ENCODE measurements at regions not wholly inside any gene's neighbourhood (a gene's known extent, or its start where the extent isn't known, plus 50 kb on each side); places are given as distances from the start of the nearest gene placed in this dataset.

DNA sequence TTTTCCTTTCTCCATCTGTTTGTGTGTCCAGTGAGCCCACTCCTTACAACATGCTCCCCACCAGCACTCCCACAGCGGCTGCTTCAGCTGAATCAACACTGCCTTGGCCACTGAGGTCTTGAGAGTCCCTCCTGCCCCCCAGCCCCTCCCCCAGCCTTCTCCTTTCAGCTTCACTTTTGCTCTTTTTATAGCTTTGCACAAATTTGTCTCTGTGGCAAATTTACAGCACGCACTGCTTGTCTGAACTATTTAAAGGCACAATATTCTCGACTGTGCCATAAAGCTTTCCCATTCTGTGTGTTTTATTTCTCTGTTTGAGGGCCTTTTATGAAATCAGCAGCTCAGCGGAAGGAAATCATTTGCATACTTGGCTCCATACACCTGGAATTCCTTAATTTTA, 579.3 kb downstream of the TOX3 start:
- CTCF ChIA-PET = interaction anchor here (0.5 kb wide), 1 partner anchor 176 kb away, joined by 3 read pairs; no protein-coding TSS in a partner anchor
- H3K4me3 ChIP-seq (ENCODE audit: low read depth, low read length) = no peak overlapping the region
- no peak for DNase-seq (ENCODE audit: low read depth)
- TF ChIP-seq, protein P1, sequence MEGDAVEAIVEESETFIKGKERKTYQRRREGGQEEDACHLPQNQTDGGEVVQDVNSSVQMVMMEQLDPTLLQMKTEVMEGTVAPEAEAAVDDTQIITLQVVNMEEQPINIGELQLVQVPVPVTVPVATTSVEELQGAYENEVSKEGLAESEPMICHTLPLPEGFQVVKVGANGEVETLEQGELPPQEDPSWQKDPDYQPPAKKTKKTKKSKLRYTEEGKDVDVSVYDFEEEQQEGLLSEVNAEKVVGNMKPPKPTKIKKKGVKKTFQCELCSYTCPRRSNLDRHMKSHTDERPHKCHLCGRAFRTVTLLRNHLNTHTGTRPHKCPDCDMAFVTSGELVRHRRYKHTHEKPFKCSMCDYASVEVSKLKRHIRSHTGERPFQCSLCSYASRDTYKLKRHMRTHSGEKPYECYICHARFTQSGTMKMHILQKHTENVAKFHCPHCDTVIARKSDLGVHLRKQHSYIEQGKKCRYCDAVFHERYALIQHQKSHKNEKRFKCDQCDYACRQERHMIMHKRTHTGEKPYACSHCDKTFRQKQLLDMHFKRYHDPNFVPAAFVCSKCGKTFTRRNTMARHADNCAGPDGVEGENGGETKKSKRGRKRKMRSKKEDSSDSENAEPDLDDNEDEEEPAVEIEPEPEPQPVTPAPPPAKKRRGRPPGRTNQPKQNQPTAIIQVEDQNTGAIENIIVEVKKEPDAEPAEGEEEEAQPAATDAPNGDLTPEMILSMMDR (IDR thresholded peaks at IDR 0.05; ENCODE audit: insufficient read depth, low read depth, low read length) = no peak
- no peaks in the 10 kb centered on the region for H3K36me3 ChIP-seq (ENCODE audit: control insufficient read depth, insufficient read depth, low read length)
- POLR2A ChIA-PET = no interaction called here
- no peaks in the 10 kb centered on the region; the same call in 1 of the 2 replicates for H3K27me3 ChIP-seq (ENCODE audit: control insufficient read depth, insufficient read depth, low read length)

DNA sequence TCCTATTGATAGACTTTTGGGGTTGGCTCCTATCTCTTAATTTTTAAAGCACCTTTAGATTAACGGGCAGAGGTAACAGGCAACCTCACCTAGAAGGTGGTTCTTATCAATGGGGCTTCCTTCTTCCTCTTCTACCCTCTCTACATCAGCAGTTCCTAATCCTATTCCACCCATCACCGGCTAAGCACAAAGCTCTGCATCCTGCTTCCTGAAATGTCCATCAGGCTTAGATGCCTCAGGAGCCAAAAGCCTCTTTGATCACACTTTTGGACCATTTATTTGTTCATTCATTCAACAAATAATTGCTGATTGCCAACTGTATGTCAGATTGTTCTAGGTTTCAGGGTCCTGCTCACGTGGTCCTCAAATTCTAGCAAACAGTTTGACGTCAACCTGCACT, 586.0 kb downstream of the TOX3 start:
- CTCF ChIA-PET = no interaction called here
- Histone ChIP-seq H3K27me3 (ENCODE audit: control insufficient read depth, insufficient read depth, low read length) (no peaks in the 10 kb centered on the region; the same call in 1 of the 2 replicates), H3K4me3 (ENCODE audit: low read depth, low read length) (no peak overlapping the region), H3K36me3 (ENCODE audit: control insufficient read depth, insufficient read depth, low read length) (no peaks in the 10 kb centered on the region)
- POLR2A ChIA-PET = no interaction called here
- DNase-seq (ENCODE audit: low read depth) = no peak
- TF ChIP-seq, protein P1 (IDR thresholded peaks at IDR 0.05; ENCODE audit: insufficient read depth, low read depth, low read length) = no peak

DNA sequence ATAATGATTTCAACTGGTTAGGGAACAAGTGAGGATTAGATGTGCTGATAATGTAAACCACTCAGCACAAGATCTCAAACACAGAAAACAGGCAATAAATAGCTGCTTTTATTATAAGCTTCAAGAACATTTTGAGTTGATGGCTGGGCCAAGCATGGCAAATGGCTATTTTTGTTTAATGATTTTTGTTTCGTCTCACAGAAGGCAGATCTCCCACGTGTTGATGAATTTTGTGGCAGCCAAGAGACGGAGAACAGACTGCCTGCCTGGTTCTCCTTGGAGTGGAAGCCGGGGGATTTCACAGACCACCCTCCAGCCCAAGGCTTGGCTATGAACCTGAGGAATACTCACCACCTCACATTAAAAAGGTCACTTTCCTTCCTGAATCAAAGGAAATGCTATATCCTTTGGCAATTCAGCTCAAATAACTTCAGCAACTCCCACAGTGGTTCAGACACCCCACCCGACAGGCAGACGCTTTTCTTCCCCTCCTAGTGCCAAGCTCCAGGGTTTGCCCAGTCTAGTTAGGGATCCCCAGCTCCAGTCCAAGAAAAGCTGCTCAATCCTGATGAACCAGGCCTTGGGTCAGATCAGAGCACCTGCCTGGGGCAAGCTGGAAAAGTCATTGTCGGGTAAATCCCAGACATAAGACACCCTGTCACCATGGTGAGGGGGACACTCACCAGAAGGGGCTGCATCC, 593.5 kb downstream of the TOX3 start:
- CTCF ChIA-PET = interaction anchor here (0.6 to 0.9 kb wide), 2 partner anchors 15 to 135 kb away, joined by 3 read pairs; no protein-coding TSS in a partner anchor

DNA sequence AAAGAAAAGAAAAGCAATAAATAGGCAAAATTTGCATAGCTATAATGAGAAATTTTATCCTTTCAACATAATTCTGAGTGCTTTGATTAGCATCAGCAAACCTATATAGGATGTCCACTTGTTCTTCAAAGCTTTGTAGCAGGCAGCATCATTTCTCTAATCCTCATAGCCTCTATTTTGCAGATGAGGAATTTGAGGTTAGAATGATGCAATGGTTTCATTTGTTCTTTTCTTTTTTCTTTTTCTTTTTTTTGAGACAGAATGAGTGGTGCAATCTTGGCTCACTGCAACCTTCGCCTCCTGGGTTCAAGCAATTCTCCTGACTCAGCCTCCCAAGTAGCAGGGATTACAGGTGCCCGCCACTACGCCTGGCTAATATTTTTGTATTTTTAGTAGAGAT, 594.4 kb downstream of the TOX3 start:
- no peak for DNase-seq (ENCODE audit: low read depth)
- H3K36me3 ChIP-seq (ENCODE audit: control insufficient read depth, insufficient read depth, low read length) = no peaks in the 10 kb centered on the region
- ChIA-PET CTCF (no interaction called here), POLR2A (no interaction called here)
- TF ChIP-seq, protein P1 (IDR thresholded peaks at IDR 0.05; ENCODE audit: insufficient read depth, low read depth, low read length) = no peak
- H3K27me3 ChIP-seq (ENCODE audit: control insufficient read depth, insufficient read depth, low read length) = no peaks in the 10 kb centered on the region
- no peak overlapping the region for H3K4me3 ChIP-seq (ENCODE audit: low read depth, low read length)

More for the DNA sequence above, 593.5 kb downstream of the TOX3 start:
- H3K27me3 ChIP-seq (ENCODE audit: control insufficient read depth, insufficient read depth, low read length) = no peaks in the 10 kb centered on the region
- no peak for DNase-seq (ENCODE audit: low read depth)
- no peaks in the 10 kb centered on the region for H3K36me3 ChIP-seq (ENCODE audit: control insufficient read depth, insufficient read depth, low read length)
- H3K4me3 ChIP-seq (ENCODE audit: low read depth, low read length) = no peak overlapping the region
- POLR2A ChIA-PET = no interaction called here
- TF ChIP-seq, protein P1 (IDR thresholded peaks at IDR 0.05; ENCODE audit: insufficient read depth, low read depth, low read length) = no peak

DNA sequence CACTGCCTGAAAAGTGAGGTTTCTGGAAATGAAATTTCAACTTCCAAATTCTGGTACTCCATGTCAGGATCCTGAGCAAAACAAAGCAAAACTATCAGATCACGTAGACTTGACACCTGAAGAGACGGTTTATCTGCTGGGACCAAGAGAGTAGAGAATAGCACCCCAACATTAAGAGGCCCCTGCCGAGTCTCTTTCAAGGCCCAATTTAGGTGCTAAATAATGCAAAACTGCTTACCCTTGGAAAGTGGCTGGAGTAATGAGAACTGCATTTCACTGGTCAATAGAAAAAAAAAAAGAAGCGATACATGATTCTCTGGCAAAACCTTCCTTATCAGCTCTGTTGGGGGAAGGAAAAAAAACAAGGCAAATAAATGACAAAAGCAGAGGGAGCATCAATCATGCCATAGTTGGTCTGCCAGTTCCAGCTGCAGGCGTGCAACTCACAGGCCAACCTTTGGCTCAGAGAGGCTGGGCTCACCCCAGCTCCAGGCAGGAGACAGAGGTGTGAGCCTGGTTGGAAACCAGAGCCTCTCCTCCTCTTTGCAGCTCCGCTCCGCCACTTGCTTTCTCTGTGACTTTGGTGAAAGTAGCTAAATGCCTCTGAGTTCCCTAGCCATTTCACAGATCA, 595.2 kb downstream of the TOX3 start:
- Histone ChIP-seq H3K4me3 (ENCODE audit: low read depth, low read length) (no peak overlapping the region), H3K36me3 (ENCODE audit: control insufficient read depth, insufficient read depth, low read length) (no peaks in the 10 kb centered on the region), H3K27me3 (ENCODE audit: control insufficient read depth, insufficient read depth, low read length) (no peaks in the 10 kb centered on the region)
- TF ChIP-seq, protein P1 (IDR thresholded peaks at IDR 0.05; ENCODE audit: insufficient read depth, low read depth, low read length) = no peak
- DNase-seq (ENCODE audit: low read depth) = no peak
- POLR2A ChIA-PET = no interaction called here
- CTCF ChIA-PET = no interaction called here

Data from BJ (cell line).